ENCODE measurements at regions not wholly inside any gene's neighbourhood (a gene's known extent, or its start where the extent isn't known, plus 50 kb on each side); places are given as distances from the start of the nearest gene placed in this dataset.
"Not testable (repeated sequence)": the region's sequence is repeated elsewhere in the genome, so short reads cannot be mapped to it uniquely, and the experiment has no call there.

DNA sequence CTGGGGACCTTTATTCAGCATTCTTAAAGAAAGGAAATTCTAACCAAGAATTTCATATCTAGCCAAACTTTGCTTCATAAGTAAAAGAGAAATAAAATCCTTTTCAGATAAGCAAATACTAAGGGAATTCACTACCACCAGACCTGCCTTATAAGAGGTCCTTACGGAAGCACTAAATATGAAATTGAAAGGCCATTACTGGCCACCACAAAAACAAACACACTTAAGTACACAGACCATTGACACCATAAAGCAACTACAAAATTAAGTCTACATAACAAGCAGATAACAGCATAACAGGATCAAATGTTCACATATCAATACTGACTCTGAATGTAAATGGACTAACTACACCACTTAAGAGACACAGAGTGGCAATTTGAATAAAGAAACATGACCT, 361.4 kb upstream of the POU5F2 start:
- DNase-seq, result no peak

DNA sequence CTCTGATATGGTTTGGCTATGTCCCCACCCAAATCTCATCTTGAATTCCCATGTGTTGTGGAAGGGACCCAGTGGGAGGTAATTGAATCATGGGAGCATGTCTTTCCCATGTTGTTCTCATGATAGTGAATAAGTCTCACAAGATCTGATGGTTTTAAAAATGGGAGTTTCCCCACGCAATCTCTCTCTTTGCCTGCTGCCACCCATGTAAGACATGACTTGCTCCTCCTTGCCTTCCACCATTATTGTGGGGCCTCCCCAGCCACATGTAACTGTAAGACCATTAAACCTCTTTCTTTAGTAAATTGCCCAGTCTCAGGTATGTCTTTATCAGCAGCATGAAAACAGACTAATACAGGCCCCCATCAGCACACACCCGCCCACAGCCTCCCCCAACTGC, 356.0 kb upstream of the POU5F2 start:
- DNase-seq, result not testable (repeated sequence)

- no peak for DNase-seq
Observed at GRCh38 chr5:94094793-94095441, 353.5 kb upstream of the POU5F2 start.

- no peak for DNase-seq
Observed at GRCh38 chr5:94093300-94093699, 351.9 kb upstream of the POU5F2 start.

- not testable (repeated sequence) for DNase-seq
Observed at GRCh38 chr5:94086635-94087034, 345.2 kb upstream of the POU5F2 start.

DNA sequence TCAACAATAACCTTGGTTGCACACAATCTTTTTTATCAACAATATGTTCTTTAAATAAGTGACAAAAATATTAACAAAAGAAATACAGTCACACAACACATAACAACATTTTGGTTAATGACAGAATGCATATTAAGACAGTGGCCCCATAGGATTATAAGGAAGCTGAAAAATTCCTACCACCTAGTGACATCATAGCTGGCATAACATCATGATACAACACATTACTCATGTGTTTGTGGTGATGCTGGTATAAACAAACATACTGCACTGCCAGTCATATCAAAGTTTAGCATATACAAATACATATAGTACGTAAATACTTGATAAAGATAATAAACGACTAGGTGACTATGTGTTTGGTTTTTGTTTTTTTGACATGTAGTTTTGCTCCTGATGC, 344.8 kb upstream of the POU5F2 start:
- no peak for DNase-seq

GRCh38 chr5:94082405-94082804, 341.0 kb upstream of the POU5F2 start:
- no peak for DNase-seq

DNA sequence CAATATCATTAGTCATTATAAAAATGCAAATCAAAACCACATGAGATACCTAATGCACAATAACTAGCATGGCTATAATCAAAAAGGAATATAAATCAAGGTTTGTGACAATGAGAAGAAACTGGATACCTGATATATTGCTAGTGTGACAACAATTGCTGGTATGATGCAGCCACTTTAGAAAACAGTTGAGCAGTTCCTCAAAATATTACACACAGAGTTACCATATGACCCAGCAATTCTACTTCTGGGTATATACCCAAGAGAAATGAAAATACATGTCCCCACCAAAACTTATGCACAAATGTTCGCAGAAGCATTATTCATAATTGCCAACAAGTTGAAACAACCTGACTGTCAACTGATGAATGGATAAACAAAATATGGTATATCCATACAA, 339.7 kb upstream of the POU5F2 start:
- no peak for DNase-seq

GRCh38 chr5:94080390-94080789, 339.0 kb upstream of the POU5F2 start:
- DNase-seq, result no peak

GRCh38 chr5:94072116-94072515, 330.7 kb upstream of the POU5F2 start:
- DNase-seq, result no peak

GRCh38 chr5:94066437-94067207, 325.2 kb upstream of the POU5F2 start:
- DNase-seq, result no peak

DNA sequence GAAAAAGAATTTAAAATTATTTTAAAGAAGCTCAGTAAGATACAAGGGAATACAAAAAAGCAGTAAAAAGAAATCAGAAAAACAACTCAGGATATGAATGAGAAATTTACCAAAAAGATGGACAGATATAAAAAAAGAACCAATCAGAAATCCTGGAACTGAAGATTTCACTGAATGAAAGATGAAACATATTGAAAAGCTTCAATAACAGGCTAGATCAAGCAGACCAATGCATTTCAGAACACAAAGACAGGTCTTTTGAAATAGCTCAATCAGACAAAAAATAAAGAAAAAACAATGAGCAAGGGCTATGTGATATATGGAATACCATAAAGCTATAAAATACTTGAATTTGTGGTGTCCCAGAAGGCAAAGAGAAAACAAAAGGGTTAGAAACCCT, 322.6 kb upstream of the POU5F2 start:
- no peak for DNase-seq

GRCh38 chr5:94057655-94058054, 316.3 kb upstream of the POU5F2 start:
- no peak for DNase-seq

- DNase-seq, result no peak
Observed at GRCh38 chr5:94057217-94057616, 315.8 kb upstream of the POU5F2 start.

DNA sequence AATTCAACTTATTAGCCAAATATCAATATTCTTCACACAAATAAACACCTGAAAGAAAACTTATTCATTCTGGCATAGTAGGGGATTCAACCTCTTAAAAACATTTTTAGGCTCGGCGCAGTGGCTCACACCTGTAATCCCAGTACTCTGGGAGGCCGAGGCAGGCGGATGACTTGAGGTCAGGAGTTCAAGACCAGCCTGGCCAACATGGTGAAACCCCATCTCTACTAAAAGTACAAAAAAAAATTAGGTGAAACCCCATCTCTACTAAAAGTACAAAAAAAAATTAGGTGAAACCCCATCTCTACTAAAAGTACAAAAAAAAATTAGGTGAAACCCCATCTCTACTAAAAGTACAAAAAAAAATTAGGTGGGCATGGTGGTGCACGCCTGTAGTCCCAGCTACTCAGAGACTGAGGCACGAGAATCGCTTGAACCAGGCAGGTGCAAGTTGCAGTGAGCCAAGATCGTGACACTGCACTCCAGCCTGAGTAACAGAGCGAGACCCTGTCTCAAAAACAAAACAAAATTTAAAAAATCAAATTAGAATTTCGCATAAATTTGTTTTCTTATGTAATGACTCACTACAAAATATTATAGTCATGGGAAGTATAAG, 308.0 kb upstream of the POU5F2 start:
- DNase-seq, result not testable (repeated sequence)

DNA sequence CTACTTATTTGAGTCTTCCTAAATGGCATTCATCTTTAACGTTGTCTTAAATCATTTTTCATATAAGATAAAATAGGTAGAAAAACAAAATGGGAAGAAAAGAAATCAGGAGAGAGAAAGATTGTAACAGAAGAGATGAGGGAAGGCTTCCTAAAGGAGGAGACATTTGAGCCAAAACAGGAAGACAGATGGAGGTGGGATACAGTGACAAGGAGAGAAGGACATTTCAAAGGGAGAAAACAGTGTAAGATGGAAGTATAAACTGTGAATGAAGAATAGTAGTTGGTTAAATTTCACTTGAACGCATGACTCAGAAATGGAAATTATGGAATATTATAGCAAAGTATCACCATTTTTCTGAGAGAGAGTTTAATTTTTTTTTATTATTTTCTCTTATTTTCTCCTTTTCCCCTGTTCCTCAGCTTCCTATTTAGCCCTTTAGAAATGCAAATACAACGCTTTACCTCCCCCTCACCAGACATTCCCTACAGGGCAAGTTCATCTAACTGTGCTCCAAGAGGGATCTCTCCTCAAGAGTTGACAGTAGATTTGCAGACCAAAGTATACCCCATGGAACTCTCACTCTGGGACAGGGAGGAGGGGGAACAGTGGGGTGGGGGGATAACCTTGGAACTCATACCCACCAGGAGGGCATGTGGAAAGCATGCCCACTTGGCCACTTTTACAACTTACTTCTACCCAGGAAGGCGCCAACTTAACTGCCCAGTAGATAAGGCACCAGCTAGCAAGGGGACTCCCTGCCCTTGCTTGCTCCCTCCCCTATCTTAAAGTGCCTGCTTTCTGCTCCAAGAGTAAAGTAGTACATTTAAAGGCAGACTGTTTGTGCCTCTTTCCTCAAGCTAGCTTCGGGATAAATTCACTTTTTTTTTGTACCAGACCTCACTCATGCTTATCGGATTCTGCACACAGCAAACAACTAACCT, 304.7 kb upstream of the POU5F2 start:
- no peak for DNase-seq

DNA sequence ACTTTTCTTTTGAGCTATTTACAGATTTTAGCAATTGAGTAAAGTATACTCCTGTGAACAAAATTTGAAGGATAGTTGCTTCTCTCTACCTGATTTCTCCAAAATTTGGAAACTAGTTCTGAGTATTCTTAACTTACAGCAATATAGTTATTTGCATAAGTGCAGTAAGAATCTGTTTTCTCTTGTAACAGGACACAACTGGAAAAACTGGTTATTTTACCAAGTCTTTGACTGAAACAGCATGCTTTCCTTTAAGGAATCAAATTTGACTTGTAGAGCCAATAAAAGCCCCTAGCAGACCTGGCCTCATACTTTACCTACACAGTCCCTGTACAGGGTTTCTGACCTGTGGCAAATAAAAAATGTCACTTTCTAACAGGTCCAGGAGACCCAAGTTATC, 301.9 kb upstream of the POU5F2 start:
- DNase-seq, result no peak

DNA sequence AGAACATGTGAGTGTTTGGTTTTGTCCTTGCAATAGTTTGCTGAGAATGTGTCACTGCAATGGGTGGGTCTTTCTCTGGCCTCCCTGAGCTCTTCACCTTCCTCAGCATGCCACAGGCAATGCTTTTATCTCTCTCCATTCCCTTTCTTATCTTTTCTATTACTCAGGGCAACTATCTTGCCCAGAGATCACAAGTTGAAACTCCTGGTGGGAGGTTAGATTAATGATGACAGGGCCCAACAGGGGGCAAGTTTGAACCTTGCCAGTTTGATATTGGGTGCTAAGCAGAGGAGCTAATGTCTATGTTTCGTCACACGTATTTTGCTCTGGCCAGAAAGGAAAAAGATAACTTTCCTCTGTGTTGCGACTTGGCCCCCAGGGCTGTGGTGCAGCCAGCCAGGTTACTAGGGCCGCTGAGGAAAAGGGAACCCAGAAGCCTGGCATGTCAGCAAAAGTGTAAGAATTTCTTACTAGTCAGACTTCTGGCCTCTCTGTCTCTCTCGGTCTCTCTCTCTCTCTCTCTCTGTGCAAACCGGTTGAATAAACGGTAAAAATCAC, 299.3 kb upstream of the POU5F2 start:
- no peak for DNase-seq

DNA sequence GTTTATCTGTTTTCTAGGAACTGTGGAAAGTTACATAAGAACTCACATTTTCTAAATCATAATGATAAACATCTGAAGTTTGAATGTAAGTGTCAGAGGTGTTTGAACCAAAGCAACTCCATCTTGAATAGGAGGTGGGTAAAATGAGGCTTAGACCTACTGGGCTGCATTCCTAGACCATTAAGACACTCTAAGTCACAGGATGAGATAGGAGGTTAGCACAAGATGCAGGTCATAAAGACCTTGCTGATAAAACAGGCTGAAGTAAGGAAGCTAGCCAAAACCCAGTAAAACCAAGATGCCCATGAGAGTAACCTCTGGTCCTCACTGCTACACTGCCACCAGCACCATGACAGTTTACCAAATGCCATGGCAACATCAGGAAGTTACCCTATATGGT, 297.7 kb upstream of the POU5F2 start:
- DNase-seq, result no peak

DNA sequence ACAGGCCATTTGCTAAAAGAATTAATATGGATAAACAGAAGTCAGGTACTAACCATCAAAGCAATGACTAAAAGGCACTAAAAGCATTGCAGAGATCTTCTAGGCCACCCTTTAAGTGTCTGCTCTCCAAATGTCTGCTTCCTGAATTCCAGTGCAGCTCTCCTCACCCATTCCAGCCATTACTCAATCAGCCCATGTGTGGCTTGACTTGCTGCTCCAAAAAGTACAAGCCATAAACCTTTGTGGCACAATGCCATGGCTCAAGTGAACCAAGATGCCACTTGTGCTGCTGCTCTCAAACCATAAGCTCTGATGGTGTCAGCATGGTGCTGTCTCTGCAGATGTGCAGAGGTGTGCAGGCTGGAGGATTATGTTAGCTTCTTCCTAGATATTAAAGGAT, 290.2 kb upstream of the POU5F2 start:
- DNase-seq, result no peak

DNA sequence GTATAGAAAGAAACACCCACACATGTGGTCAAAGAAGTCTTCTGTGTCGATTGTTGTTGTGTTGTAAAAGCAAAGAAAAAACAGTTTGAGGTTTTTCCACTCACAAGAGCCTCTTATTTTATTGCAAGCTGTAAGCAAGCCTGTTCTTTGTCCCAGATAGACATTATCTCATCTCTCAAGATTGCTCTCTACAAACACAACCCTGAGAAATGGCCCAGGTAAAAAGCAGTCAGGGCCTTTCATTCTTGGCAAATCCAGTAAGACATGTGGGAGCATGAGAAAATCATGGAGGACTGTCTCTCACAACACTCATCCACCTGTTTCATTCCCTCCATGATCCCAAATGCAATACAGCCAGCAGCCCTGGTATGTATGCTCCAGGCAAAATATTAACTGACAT, 286.6 kb upstream of the POU5F2 start:
- no peak for DNase-seq
